NCI-H128 (cell line): ENCODE measurements at regions not wholly inside any gene's neighbourhood (a gene's known extent, or its start where the extent isn't known, plus 50 kb on each side); places are given as distances from the start of the nearest gene placed in this dataset.

Source experiments
- DNase-seq: peaks from one replicate; lab custom pipeline; 2025; ENCODE audit not compliant: unreplicated experiment; lab: John Stamatoyannopoulos, UW

DNA sequence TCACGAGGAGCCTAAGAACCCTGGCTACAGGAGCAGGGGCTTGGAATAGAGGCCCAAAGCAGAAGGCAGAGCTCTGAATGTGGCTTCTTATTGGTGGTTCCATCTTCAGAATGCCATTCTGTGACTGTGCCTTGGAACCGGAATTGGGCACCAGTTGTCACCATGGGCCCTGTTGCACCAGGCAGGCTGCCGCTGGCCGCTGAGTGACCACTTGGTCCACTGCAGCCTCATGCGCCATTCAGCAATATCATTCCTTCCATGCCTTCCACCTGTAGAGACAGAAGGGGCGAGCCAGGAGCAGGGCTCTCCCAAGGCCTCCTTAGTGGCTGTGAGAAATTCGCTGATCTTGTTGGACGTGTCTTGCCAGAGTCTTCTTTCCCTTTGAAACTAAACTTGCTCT, 270.3 kb upstream of the CHD6 start:
- DNase-seq: no peak

DNA sequence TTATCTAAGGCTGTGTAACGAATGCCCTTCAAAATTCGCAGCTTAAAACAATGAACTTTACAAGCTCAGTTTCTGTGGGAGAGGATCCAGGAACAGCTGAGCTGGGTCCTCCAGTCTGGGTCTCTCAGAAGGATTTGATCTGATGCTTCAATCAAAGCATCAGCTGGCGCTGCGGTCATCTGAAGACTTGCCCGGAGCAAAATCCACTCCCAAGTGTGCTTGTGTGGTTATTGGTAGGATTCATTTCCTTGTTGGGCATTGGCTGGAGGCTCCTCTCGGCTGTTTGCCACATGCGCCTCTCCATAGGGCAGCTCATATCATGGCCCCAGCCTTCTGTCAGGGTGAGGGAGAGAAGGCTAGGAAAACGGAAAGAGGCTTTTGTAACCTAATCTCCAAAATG, 269.3 kb upstream of the CHD6 start:
- DNase-seq: no peak

DNA sequence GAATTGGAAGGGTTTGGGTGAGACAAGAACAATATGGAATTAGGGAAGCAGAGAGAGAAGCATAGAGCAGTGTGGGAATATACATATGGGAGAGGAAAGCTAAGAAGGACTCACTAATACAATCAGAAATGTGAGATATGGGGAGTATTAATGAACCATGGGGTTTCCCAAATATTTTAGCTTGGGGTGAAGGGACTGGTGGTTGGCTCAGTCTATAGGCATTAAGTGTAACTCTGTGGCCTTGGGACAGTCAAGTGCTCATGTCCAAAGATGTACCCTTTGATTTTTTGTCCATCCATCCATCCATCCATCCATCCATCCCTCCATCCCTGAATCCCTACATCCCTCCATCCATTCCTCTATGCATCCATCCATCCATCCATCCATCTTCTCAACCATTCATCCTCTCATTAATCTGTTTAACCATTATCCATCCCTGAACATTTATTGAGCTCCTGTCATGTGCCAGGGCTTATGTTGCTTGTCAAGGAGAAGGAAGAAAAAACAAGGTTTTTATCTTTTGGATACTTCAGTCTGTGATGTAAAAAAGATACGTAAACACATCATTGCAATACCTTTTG, 263.4 kb upstream of the CHD6 start:
- no peak for DNase-seq

DNA sequence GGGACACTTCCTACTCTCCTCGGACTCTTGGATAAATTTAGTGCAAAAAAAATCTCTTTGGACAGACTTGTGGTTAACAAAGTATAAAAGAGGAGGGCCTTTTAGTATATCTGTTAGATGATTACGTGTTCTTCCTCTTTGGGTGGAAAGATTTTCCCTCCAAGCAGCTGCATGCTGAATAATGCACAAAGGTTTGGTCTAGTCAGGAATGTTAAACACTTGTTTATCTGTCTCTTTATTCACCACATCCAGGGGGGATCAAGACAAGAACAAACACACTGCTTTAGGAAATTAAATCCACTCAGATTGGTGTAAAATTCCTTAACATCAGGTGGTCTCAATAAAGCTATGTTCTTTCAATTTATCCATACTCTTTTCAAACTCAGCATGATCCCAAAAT, 260.9 kb upstream of the CHD6 start:
- no peak for DNase-seq

DNA sequence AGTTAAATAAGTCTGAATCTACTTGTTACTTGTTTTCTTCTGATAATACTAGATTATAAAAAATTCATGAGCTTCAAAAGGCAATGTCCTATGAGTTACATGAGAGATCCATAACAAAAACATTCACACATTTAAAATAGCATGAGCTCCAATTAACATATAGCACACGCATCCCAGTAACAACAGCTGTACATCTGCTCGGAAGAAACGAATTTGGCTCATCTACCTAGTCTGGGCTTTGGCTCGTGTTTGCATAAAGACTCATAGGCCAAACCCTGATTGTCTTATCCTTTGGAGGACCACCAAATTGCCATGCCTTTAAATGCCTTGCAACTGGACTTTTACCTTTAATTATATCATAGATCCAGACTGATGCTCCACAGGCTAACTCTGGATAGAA, 259.7 kb upstream of the CHD6 start:
- no peak for DNase-seq

DNA sequence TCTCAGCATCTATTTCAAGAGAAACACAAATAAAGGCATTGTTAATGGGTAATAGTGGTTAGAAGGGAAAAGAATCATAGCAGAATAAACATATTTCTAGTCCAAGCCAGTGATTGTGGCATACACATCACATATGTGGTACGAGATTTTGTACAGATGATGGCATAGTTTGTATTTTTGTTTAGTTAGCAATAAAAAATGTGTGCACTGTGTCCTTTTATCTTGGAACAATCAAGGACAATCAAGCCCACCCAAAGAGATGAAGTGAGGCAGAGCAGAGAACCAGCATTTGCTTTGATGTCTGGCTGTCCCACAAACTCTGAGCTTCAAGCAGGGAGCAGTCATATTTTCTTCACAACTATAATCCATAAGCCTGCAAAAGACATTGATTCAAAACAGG, 256.5 kb upstream of the CHD6 start:
- no peak for DNase-seq

DNA sequence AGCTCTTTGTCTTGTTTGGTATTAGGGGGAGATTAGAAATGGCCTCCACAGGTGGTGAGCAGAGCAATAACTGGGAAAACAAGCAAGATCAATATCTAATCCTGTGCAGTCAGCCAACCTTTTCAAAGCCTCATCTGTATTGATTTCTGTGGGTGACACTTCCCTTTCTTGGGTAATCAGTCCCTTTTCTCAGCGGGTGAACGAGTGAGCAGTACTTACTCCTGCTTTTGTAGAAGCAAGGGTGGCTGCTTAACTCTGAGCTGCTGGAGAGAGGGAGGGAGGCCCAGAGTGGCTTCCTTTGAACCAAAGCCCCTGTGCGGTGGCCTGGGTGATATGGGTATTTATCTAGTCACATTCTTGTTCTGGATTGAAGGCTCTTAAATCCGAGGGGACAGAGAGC, 254.8 kb upstream of the CHD6 start:
- no peak for DNase-seq

DNA sequence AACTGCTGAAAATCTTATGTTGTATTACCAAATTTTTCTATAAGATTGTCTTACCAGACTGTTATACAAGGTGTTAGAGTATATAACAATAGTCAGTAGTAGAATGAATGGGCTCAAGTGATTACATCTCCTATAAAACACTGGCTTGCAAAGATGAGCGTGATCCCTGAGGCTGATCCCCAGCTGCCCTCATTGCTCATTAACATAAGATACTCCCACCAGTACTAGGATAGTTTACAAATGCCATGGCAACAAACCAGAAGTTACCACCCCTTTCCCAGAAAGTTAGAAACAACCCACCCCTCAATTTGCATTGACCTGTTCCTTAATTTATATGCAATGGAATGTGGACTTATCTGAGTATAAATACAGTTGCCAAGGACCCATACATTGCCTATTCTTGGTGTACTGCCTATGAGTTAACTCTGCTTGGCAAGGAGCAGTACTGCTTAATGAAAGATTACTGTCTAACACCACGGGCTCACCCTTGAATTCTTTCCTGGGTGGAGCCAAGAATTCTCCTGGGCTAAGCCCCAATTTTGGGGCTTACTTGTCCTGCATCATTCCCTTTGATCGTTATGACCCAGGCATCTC, 252.8 kb upstream of the CHD6 start:
- no peak for DNase-seq

DNA sequence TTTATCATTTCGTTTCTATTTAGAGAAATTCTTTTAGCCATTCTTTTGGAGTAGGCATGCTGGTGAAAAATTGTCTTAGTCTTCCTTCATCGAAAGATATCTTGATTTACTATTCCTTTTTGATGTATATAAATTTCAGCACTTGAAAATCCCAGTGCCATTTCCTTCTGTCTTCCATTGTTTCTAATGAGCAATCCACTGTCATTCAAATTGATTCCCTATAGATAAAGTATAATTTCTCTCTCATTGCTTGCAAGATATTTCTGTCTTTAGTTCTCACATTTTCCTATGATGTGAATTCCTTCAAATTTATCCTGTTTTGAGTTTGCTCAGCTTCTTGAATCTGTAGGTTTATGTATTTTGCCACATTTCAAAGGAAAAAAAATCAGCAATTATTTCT, 251.1 kb upstream of the CHD6 start:
- no peak for DNase-seq

DNA sequence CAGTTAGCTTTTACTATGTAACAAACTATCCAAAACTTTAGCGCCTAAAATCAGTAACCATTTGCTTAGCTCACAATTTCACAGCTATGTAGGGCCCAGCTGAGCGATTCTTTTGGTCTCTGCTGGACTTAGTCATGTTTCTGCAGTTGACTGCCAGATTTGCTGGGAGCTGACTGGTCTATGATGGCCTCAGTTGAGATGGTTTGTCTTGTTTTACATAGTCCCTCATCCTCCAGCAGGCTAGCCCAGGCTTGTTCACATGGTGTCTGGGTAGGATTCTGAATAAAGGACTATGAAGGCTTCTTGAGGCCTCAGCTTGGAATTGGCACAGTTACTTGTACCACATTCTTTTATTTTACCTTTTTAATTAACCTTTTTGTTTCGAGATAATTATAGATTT, 247.8 kb upstream of the CHD6 start:
- no peak for DNase-seq

DNA sequence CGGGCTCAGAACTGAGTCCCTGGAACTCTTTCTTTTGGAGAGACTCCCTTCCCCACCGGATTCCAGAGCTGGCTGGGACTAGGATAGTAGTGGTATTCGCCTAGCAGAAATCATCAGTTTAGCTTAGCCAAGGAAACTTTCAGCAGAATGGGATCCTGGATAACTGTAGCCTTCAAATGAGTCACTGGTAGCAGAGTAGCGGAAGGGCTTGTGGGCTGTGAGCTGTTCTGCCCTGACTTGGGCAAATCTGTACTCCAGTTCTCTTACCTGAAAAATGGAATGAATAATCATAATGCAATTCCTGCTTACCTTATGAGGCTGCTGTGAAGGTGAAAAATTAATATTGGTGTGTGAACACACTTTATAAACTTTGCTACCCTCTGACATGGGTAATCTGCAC, 244.3 kb upstream of the CHD6 start:
- no peak for DNase-seq

DNA sequence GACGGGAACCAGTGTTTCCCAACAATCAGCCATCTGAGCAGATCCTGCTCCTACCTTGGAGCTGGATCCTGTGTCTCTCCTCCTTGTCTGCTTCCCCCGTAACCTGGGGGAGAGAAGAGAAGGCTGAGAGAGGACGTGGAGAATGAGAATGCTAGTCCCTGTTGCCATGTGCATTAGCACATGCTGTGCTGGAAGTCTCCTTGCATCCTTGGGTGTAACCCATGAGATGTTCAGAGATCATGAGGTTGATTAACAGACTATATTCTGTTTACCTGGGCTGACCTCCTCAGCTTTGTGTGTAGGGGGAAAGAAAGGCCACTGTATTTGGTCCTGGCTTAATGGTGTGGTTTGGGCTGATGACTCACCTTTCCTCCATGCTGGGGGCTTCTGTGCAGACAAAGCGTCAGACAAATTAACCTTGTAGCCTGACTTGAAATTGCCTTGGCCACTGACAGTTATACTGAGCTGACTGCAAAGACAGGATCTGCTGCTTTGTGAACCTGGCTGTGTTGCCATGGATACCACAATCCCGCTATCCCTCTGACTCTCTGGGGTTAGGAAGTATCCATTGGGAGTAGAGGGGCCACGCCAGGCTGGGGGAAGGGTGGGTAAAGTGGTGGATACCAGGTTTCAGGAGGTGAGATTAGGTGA, 243.7 kb upstream of the CHD6 start:
- no peak for DNase-seq

DNA sequence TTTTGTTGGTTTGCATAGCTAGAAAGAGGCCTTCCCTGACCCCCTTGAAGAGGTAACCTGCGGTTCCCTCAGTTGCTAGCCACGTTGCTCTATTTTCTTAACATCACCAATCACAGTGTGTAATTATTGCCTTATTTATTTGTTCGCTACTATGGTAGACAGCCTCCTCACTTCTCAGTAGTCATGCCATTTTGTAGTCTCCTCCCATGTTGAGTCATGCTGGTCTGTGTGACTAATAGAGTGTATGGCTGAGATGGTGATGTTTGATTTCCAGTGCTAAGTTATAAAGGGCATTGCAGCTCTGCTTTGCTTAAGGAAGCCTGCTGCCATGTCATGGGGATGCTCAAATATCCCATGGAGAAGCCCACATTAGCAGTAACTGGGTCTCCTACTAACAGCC, 236.6 kb upstream of the CHD6 start:
- DNase-seq: no peak

DNA sequence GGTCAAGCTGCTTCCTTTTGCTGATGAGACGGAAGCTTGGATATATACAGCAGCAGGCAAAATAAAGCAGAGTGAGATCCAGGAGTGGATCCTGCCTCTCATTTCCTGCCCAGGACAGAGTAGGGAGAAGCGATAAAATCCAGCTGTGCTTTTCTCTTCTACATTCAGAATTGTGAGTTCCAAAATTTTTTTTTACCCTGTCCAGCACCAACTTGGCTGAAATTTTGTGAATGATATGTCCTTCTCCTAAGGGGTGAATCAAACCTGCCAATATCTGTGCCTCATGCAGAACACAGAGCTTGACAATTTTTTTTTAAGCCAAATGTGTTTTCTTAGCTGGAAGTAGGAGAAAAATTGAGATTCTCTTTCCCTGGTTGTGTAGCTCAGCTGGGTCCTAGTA, 235.6 kb upstream of the CHD6 start:
- DNase-seq: no peak

DNA sequence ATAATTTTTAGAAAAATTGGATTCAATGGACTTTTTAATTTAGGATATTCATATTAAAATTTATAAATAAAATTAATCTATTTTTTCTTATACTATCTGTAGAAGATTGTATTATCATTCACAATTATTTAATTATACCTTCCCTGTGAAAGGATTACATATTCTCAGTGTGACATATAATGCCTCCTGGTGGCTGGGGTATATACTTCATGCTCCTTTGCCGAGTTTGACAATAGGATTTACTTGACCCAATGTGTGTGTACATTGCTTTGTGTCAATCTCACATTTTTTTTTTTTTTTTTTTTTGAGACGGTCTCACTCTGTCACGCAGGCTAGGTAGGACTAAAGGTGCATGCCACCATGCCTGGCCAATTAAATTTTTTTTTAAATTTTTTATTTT, 230.0 kb upstream of the CHD6 start:
- no peak for DNase-seq

DNA sequence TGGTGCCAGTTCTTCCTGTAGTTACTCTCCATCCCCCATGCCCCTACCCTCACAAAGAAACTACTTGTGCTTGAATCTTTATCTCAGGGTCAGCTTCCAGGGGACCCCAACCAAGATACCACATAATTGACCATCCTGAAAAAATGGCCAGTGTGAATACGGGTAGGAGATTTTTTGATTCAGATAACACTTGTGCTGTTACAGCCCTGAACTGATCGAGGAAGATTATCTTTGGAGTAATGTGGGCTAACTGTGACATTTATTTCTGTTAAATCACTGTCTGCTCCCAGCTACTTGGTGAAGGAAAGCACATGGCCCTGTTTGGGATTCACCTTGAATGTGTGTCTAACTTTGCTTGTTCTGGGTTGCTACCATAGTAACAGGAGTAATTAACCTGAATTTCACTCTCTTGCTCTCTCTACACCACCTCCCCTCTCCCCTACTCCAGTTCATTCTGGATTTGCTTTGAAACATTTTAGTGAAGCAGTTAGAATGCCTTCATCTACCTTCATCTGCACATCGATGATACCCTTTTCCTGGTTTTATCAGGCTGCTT, 219.6 kb upstream of the CHD6 start:
- DNase-seq: no peak

DNA sequence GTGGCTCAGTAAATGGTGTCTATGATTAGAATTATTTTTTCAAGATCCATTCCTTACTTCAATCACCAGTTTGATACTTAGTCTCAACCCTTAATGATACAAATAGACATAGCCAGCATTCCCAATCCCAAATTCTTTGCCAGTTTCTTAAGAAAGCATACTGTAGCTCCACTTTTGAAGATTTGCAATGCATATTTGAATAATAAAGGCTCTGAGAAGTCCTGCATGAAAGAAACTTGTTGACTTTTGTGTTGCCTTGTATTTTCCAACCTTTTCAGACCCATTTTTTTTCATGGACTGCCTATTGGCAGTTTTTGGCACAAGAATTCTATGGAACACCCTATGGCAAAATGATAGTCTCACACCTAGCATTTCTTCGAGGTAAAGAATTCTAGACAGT, 215.6 kb upstream of the CHD6 start:
- DNase-seq: no peak

DNA sequence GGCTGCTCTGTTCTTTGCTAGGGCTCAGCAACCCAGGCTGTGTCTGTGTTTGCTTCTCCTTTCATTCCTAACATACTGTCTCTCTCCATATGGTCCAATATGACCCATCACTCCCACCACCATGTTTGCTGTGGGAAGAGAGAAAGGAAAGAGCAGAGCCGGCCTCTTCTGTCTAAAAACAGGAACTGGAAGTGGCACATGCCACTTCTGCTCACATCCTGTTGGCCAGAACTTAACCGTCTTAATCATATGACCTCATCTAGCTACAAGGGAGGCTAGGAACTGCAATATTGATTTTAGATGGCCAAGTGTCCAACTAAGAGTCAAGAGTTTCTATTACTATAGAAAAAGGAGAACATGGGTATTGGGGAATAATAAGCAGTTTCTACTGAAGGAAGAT, 212.5 kb upstream of the CHD6 start:
- DNase-seq: no peak

DNA sequence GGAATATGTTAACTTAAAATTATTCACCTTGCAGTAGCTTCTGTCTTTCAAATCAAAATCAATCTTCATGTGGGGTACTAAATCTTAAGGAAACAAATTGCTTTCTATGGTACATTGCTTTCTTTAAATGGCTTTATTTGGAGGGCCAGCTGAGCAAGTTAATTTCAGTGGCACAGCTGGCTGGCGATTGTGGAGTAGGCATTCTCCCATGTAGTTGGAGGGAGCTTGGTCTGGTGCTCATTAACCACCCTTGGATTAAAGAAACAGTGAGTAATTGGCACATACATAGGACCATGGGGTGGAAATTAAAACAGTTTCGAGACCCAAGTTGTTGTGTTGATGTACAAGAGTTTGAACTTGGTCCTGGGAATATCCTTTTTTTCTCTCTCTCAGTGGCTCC, 201.3 kb upstream of the CHD6 start:
- DNase-seq: no peak

DNA sequence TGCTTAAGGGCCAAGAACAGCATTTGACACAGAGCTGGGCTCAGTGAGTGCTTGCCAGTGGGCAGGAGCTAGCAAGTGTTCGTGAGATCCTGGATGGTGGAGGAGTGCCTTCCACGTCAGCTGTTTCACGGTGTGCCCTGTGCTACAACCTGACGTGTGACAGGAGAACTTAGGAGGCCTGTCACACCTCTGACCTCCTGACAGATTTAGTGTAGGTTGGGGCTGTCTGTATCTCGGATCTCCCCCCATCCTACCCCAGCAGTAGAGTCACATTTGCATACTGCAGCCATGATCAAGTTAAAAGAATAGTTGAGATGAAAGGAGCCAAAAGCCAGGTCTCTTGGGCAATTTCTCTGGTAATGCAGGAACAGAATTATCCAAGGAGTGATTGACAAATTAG, 200.8 kb upstream of the CHD6 start:
- no peak for DNase-seq

DNA sequence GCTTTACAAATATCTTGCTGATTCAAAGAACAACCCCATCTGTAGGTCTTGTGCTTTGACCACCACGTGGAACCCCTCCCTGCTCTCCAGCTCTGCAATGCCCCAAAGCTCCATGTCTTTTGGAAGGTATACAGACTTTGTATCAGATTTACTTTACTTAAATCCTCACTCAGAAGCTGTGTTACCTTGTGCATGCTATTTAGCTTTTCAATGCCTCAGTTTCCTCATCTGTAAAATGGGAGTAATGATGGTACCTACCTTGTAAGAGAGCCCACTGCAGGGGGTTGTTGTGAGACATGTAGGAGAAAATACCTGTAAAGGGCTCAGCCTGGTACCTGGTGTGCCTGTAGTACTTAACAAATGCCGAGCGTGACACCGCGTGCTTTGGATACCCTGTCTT, 200.2 kb upstream of the CHD6 start:
- no peak for DNase-seq

DNA sequence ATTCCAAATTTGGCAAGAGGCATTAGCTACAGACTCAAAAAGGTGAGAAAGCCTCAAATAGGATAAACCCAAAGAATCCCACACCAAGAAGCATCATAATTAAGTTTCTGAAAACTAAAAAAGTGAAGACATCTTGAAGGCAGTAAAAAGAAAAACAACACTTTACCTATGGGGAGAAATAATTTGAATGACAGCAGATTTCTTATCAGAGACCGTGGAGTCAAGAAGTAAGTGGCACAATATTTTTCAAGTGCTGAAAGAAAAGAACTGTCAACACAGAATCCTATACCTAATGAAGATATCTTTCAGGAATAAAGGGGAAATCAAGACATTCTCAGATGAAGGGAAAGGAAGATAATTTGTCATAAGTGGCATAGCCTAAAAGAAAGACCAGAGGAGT, 193.3 kb upstream of the CHD6 start:
- no peak for DNase-seq

DNA sequence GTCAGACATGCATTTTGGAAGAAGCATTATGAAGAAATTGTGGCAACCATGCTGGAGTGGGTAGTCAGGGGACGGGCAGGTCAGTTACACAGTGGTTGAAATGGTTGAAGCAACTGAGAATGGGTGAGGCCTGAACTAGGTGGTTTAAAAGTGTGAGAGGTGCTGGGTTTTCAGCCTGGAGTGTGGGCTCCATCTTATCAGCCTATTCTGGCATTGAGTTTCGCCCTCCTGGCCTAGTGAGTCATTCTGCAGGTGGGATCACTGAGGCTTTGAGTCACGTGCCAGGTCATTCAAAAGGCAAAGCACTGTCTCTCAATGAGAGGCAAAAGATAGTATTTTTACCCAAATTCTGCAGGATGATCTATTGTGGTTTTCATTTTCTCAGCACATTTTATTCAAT, 181.9 kb upstream of the CHD6 start:
- no peak for DNase-seq
